Ishikawa (cell line): ENCODE measurements at regions not wholly inside any gene's neighbourhood (a gene's known extent, or its start where the extent isn't known, plus 50 kb on each side); places are given as distances from the start of the nearest gene placed in this dataset.
A peak's percentile ranks its signal among the peaks of the same experiment; 100 is the strongest.

Experiments used
- CEBPB ChIP-seq: IDR thresholded peaks from 2 replicates; pipeline ENCODE4 v1.6.1; 2012
- CREB1 ChIP-seq: IDR thresholded peaks from 2 replicates; pipeline ENCODE4 v1.6.1; 2012; ENCODE audit warnings: low read depth
- EGR1 ChIP-seq: IDR thresholded peaks from 2 replicates; pipeline ENCODE4 v1.6.1; 2012
- EP300 ChIP-seq: IDR thresholded peaks from 2 replicates; pipeline ENCODE4 v1.6.1; 2012; ENCODE audit warnings: borderline replicate concordance
- FOXM1 ChIP-seq: IDR thresholded peaks from 2 replicates; pipeline ENCODE4 v1.6.1; 2012; ENCODE audit warnings: low read depth, borderline replicate concordance
- NFIC ChIP-seq: IDR thresholded peaks from 2 replicates; pipeline ENCODE4 v1.6.1; 2012
- RAD21 ChIP-seq: IDR thresholded peaks from 2 replicates; pipeline ENCODE4 v1.6.1; 2012; ENCODE audit warnings: low read depth
- REST ChIP-seq: IDR thresholded peaks from 2 replicates; pipeline ENCODE4 v1.6.1; 2012; ENCODE audit warnings: low read depth, mild to moderate bottlenecking
- TAF1 ChIP-seq: IDR thresholded peaks from 2 replicates; pipeline ENCODE4 v1.6.1; 2012; ENCODE audit warnings: low read depth, mild to moderate bottlenecking
- TCF12 ChIP-seq: IDR thresholded peaks from 2 replicates; pipeline ENCODE4 v1.6.1; 2012; ENCODE audit warnings: low read depth
- TEAD4 ChIP-seq: IDR thresholded peaks from 2 replicates; pipeline ENCODE4 v1.6.1; 2012
- USF1 ChIP-seq: IDR thresholded peaks from 2 replicates; pipeline ENCODE4 v1.6.1; 2012
- ZBTB7A ChIP-seq: IDR thresholded peaks from 2 replicates; pipeline ENCODE4 v1.6.1; 2012; ENCODE audit warnings: low read depth
- TF ChIP-seq, protein P1 (sequence below): IDR thresholded peaks from 2 replicates; pipeline ENCODE4 v1.6.1; 2012

DNA sequence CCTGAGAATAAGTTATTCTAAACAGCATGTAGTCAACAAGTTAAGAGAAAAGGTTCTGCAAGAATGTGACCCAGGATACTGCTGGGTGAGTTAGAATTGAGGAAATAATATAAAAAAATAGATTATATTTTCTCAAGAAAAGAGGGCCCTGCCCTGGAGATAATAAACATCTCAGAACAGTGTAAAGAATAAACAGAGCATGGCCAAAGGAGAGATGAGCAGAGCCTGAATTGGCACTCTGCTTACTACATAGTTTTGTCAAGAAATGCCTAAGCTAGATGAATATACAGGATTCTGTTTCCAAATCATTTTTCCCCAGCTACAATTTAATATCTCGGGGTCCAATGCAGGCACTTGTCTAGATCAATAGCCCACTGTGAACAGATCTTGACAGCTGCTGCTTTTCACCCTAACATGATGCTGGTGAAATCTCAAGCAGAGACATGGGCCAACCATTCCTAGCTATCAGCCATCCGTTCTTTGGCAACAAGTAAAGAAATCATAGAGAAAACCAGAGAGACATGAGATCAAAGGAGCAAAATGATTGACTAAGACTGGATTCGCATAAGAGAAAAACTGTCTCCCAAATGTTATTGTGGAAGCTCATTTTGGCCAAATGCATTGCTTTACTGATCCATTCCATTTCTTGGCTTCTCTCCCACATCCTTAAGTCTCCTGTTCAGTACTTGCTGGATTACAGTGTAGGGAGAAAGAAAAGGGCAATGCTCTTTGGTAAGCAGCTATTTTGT is 173.2 kb downstream of the PRELID2 start:
- TF ChIP-seq TCF12 (no peak), REST (no peak), EGR1 (no peak), NFIC (no peak)

- no peak for TF ChIP-seq TCF12
- no peak for TF ChIP-seq TEAD4
- no peak for TF ChIP-seq CREB1
- TF ChIP-seq CEBPB, result peak; percentile 67
These were observed 174.1 kb downstream of the PRELID2 start for GRCh38 chr5:145660897-145661640.

DNA sequence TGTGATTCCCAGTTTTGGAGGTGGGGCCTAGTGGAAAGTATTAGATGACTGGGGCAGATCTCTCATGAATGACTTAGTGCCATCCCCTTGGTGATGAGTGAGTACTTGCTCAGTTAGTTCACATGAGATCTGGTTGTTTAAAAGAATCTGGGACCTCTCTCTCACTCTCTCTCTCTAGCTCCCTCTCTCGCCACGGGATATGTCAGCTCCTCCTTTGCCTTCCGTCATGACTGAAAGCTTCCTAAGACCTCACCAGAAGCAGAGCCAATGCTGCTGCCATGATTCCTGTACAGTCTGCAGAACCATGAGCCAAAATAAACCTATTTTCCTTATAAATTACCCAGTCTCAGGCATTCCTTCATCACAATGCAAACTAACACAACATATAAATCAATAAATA is 176.7 kb downstream of the PRELID2 start:
- no peak for TF ChIP-seq FOXM1
- no peak for TF ChIP-seq ZBTB7A

DNA sequence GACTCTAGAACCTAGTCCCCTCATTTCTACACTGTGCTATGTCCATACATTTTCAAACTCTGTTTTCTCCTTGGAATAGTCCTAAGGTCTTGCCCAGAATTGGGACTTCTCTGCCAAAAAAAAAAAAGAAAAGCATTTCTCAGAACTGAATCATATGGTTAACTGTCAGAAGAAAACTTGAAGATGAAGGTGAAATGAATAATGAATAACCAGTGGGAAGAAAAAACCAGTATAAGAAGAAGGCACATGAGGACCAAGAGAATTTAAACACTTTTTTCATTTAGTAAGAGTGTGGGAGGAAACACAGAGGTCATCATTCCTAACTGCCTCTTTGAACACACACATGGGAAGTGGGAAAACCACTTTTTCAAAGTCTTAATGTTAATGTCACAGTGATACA is 197.7 kb downstream of the PRELID2 start:
- no peak for TF ChIP-seq CEBPB
- TF ChIP-seq REST, result no peak
- TF ChIP-seq TCF12, result no peak
- no peak for TF ChIP-seq EP300
- no peak for TF ChIP-seq RAD21
- no peak for TF ChIP-seq ZBTB7A
- TF ChIP-seq FOXM1, result no peak
- TF ChIP-seq TAF1, result no peak
- TF ChIP-seq, protein P1, sequence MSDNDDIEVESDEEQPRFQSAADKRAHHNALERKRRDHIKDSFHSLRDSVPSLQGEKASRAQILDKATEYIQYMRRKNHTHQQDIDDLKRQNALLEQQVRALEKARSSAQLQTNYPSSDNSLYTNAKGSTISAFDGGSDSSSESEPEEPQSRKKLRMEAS, result no peak

DNA sequence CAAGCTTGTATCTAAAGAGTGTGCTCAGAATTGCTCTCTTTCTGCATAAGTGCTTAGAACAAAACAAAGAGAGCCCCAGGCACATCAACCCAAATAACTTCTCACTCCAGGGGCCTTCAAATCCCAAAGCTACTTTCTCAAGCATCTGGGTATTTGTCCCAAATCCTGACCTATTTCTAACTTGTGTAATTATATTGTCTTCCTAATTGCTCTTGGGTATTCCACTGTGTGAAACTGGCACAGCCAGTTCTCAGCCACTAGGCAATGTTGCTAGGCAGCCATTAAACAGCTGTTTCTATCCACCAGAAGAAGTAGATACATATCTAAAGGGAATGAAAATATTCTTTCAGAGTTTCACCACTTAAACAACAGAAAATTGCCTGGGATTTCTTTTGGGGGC is 198.8 kb downstream of the PRELID2 start:
- TF ChIP-seq, protein P1, result no peak
- TF ChIP-seq TEAD4 (no peak), NFIC (no peak), REST (no peak), TCF12 (no peak), TAF1 (no peak), USF1 (no peak), CREB1 (no peak)

- TF ChIP-seq, protein P1, result no peak
- no peak for TF ChIP-seq ZBTB7A
These were observed 201.7 kb downstream of the PRELID2 start for GRCh38 chr5:145633474-145633873.
